H1 (cell line): ENCODE measurements at regions not wholly inside any gene's neighbourhood (a gene's known extent, or its start where the extent isn't known, plus 50 kb on each side); places are given as distances from the start of the nearest gene placed in this dataset.

Experiments used
- CTCF ChIA-PET: fragments of 300-600 bp; sonication (Branson Sonifier 250); formaldehyde crosslinking; loops from one replicate; lab custom pipeline; 2021; ENCODE audit not compliant: partially characterized antibody; lab: Charles Lee
- POLR2A ChIA-PET: fragments of 300-600 bp; sonication (Branson Sonifier 250); formaldehyde crosslinking; loops from one replicate; lab custom pipeline; 2021; ENCODE audit warnings: inconsistent platforms; ENCODE audit not compliant: partially characterized antibody; lab: Charles Lee
- DNase-seq, 2 experiments: peaks; one replicate each; pipeline versions ENCODE4 v3.0.0 to v3.0.0-alpha.2; 2010 to 2022; ENCODE audit warnings: low spot score in 2 of 2, low read depth in 1 of 2, mixed read lengths in 1 of 2
- FAIRE-seq: peaks from 2 replicates; lab custom pipeline; 2011; peaks lifted over from hg19 to GRCh38; lab: Jason Lieb, UNC
- H2AFZ ChIP-seq: 2 replicates; pipeline ENCODE4 v1.8.1; 2012; ENCODE audit warnings: low read length, inconsistent platforms
- H2AK5ac ChIP-seq: 2 replicates; pipeline ENCODE4 v1.6.1; 2013; ENCODE audit warnings: low read depth, low read length
- H2BK120ac ChIP-seq: replicated peaks from 2 replicates; pipeline ENCODE3; 2013; ENCODE audit warnings: low read depth, low read length, inconsistent platforms
- H2BK12ac ChIP-seq: 2 replicates; pipeline ENCODE4 v1.6.1; 2013; ENCODE audit warnings: low read depth, low read length
- H2BK15ac ChIP-seq: 2 replicates; pipeline ENCODE4 v1.6.1; 2013; ENCODE audit warnings: low read length
- H2BK20ac ChIP-seq: 2 replicates; pipeline ENCODE4 v1.6.1; 2013; ENCODE audit warnings: low read length
- H2BK5ac ChIP-seq: 2 replicates; pipeline ENCODE4 v1.6.1; 2013; ENCODE audit warnings: low read depth, low read length
- H3K14ac ChIP-seq: 2 replicates; pipeline ENCODE4 v1.6.1; 2013; ENCODE audit warnings: inconsistent platforms; ENCODE audit not compliant: insufficient read length
- H3K18ac ChIP-seq: 2 replicates; pipeline ENCODE4 v1.6.1; 2013; ENCODE audit warnings: low read length; ENCODE audit errors: extremely low read depth
- H3K23ac ChIP-seq: 2 replicates; pipeline ENCODE4 v1.6.1; 2013; ENCODE audit warnings: inconsistent platforms; ENCODE audit not compliant: insufficient read length
- H3K23me2 ChIP-seq: 2 replicates; pipeline ENCODE4 v1.6.1; 2013; ENCODE audit warnings: low read depth, low read length
- H3K27ac ChIP-seq: 2 replicates; pipeline ENCODE4 v1.6.1; 2011; ENCODE audit warnings: low read depth, low read length, inconsistent platforms
- H3K27me3 ChIP-seq, 4 experiments: replicated peaks in 1 of 4; 1 replicate in 1 of 4; 2 replicates in 3 of 4; pipeline versions ENCODE4 v1.6.1 to v1.8.1; 2011 to 2013; ENCODE audit warnings: low read length in 3 of 4, mild to moderate bottlenecking in 3 of 4, inconsistent platforms in 2 of 4, mixed read lengths in 2 of 4, moderate library complexity in 1 of 4; ENCODE audit not compliant: control insufficient read depth in 3 of 4, insufficient read depth in 3 of 4; ENCODE audit errors: extremely low read depth in 1 of 4
- H3K36me3 ChIP-seq, 4 experiments: 2 replicates each; pipeline versions ENCODE4 v1.6.1 to v1.8.1; 2011 to 2013; ENCODE audit warnings: mild to moderate bottlenecking in 4 of 4, low read length in 3 of 4, moderate library complexity in 2 of 4, control low read depth in 1 of 4, inconsistent platforms in 1 of 4; ENCODE audit not compliant: insufficient read depth in 4 of 4, control insufficient read depth in 2 of 4
- H3K4ac ChIP-seq: replicated peaks from 2 replicates; pipeline ENCODE3; 2013; ENCODE audit warnings: low read length, low read depth, mixed read lengths, inconsistent platforms; ENCODE audit not compliant: insufficient read length
- H3K4me1 ChIP-seq, 4 experiments: replicated peaks in 1 of 4; 1 replicate in 1 of 4; 2 replicates in 3 of 4; pipeline versions ENCODE4 v1.6.1 to v1.8.1; 2011 to 2013; ENCODE audit warnings: low read length in 3 of 4, inconsistent platforms in 2 of 4, mixed read lengths in 1 of 4; ENCODE audit not compliant: insufficient read depth in 4 of 4, control insufficient read depth in 3 of 4
- H3K4me2 ChIP-seq, 2 experiments: 2 replicates each; pipeline versions ENCODE4 v1.6.1 to v1.8.1; 2011 to 2013; ENCODE audit warnings: low read depth in 2 of 2, low read length in 2 of 2, control low read depth in 1 of 2, inconsistent platforms in 1 of 2, mild to moderate bottlenecking in 1 of 2; ENCODE audit not compliant: insufficient read depth in 1 of 2
- H3K4me3 ChIP-seq, 4 experiments: fragments of 200-600, 300-600 bp in 1 of 4; sonication (generic), shearing (Covaris generic), sonication (Bioruptor Twin) in 1 of 4; 2 replicates each; pipeline versions ENCODE4 v1.5.1 to v1.8.1; 2011 to 2016; ENCODE audit warnings: low read length in 4 of 4, low read depth in 3 of 4, control low read depth in 2 of 4, inconsistent platforms in 2 of 4, mild to moderate bottlenecking in 2 of 4, mixed read lengths in 1 of 4, moderate library complexity in 1 of 4; ENCODE audit not compliant: insufficient read depth in 2 of 4; ENCODE audit errors: extremely low read depth in 1 of 4
- H3K56ac ChIP-seq: replicated peaks from 2 replicates; pipeline ENCODE3; 2013; ENCODE audit warnings: low read depth, mild to moderate bottlenecking, mixed read lengths, low read length, inconsistent platforms; ENCODE audit not compliant: insufficient read length
- H3K79me1 ChIP-seq: 2 replicates; pipeline ENCODE4 v1.6.1; 2013; ENCODE audit warnings: low read depth, low read length, control low read depth
- H3K79me2 ChIP-seq, 2 experiments: 2 replicates each; pipeline versions ENCODE4 v1.6.1 to v1.8.1; 2012 to 2013; ENCODE audit warnings: low read length in 2 of 2, mild to moderate bottlenecking in 2 of 2, inconsistent platforms in 1 of 2; ENCODE audit not compliant: insufficient read depth in 2 of 2, control insufficient read depth in 1 of 2
- H3K9ac ChIP-seq, 4 experiments: replicated peaks in 1 of 4; 1 replicate in 1 of 4; 2 replicates in 3 of 4; pipeline versions ENCODE4 v1.6.1 to v1.8.1; 2011 to 2013; ENCODE audit warnings: low read depth in 3 of 4, low read length in 3 of 4, control low read depth in 2 of 4, mild to moderate bottlenecking in 2 of 4, moderate library complexity in 2 of 4, inconsistent platforms in 1 of 4; ENCODE audit errors: extremely low read depth in 1 of 4
- H3K9me3 ChIP-seq, 2 experiments: 2 replicates each; pipeline versions ENCODE4 v1.6.1 to v1.8.1; 2012 to 2013; ENCODE audit warnings: mild to moderate bottlenecking in 2 of 2, moderate library complexity in 2 of 2, control low read depth in 1 of 2, inconsistent platforms in 1 of 2, low read depth in 1 of 2, low read length in 1 of 2, mixed read lengths in 1 of 2; ENCODE audit not compliant: insufficient read depth in 2 of 2
- H4K20me1 ChIP-seq, 2 experiments: replicated peaks in 1 of 2; 2 replicates each; pipeline versions ENCODE3 to v1.8.1; 2011 to 2013; ENCODE audit warnings: inconsistent platforms in 2 of 2, low read length in 2 of 2, mild to moderate bottlenecking in 1 of 2; ENCODE audit not compliant: insufficient read depth in 2 of 2, control insufficient read depth in 1 of 2
- H4K5ac ChIP-seq: 2 replicates; pipeline ENCODE4 v1.6.1; 2013; ENCODE audit warnings: low read length, low read depth, mixed read lengths, inconsistent platforms; ENCODE audit not compliant: insufficient read length
- H4K8ac ChIP-seq: 2 replicates; pipeline ENCODE4 v1.8.0; 2013; ENCODE audit warnings: mild to moderate bottlenecking, moderate library complexity, low read length, inconsistent platforms; ENCODE audit not compliant: insufficient read depth; ENCODE audit errors: extremely low read depth
- H4K91ac ChIP-seq: replicated peaks from 2 replicates; pipeline ENCODE3; 2013; ENCODE audit warnings: low read length, mixed read lengths, inconsistent platforms; ENCODE audit not compliant: insufficient read length
- POLR2AphosphoS5 ChIP-seq: IDR thresholded peaks from 2 replicates; pipeline ENCODE4 v1.6.1; 2011; ENCODE audit warnings: low read depth, low read length
- SRF ChIP-seq: IDR thresholded peaks from 2 replicates; pipeline ENCODE4 v1.6.1; 2011; ENCODE audit warnings: mild to moderate bottlenecking, low read depth, low read length, moderate library complexity
- TAF7 ChIP-seq: optimal IDR thresholded peaks from 2 replicates; pipeline ENCODE3; 2011; ENCODE audit warnings: low read depth, mild to moderate bottlenecking, inconsistent platforms, low read length, moderate library complexity, borderline replicate concordance
- WGBS, 2 experiments: shearing (Covaris generic) in 1 of 2; methylation state at CpG; one replicate each; pipeline versions ENCODE4 v1.1.6 to v1.1.7; 2013 to 2015; ENCODE audit warnings: low lambda C conversion rate in 2 of 2, mixed read lengths in 2 of 2, inconsistent platforms in 1 of 2, low coverage in 1 of 2, missing lambda C conversion rate in 1 of 2; ENCODE audit not compliant: insufficient replicate concordance in 2 of 2, insufficient coverage in 1 of 2, insufficient read length in 1 of 2; ENCODE audit errors: extremely low coverage in 1 of 2, missing lambda C conversion rate in 1 of 2; 5-methylcytosine and 5-hydroxymethylcytosine counted together

- H2BK12ac ChIP-seq = no peak overlapping the region
- H3K18ac ChIP-seq = no peak overlapping the region
- H4K8ac ChIP-seq = no peak overlapping the region
- no peak overlapping the region for H3K4me3 ChIP-seq
- H3K4ac ChIP-seq = no peak overlapping the region
- no peak overlapping the region for H3K14ac ChIP-seq
- H3K9me3 ChIP-seq = no peaks in the 10 kb centered on the region
- no peaks in the 10 kb centered on the region for H3K36me3 ChIP-seq
- H4K5ac ChIP-seq = no peak overlapping the region
- no peak overlapping the region for H3K56ac ChIP-seq
- no peaks in the 10 kb centered on the region for H4K20me1 ChIP-seq
- no peaks in the 10 kb centered on the region for H3K79me2 ChIP-seq
- no peak overlapping the region for H3K23ac ChIP-seq
- DNase-seq = no peak
- H3K23me2 ChIP-seq = no peaks in the 10 kb centered on the region
- H3K4me1 ChIP-seq = no peaks in the 10 kb centered on the region
- H3K4me2 ChIP-seq = no peak overlapping the region
- no peak overlapping the region for H3K9ac ChIP-seq
- CTCF ChIA-PET = interaction anchor here (1.9 kb wide), 1 partner anchor 9 kb away, joined by 4 read pairs; no protein-coding TSS in a partner anchor
- no peaks in the 10 kb centered on the region for H3K27me3 ChIP-seq
- H2BK120ac ChIP-seq = no peak overlapping the region
- H2BK20ac ChIP-seq = no peak overlapping the region
- H2AK5ac ChIP-seq = no peak overlapping the region
- 89% methylated on average over 3 of the region's 3 CpGs; no CpG with 5 or more reads in 1 of the 2 experiments for WGBS, 2 experiments
- TF ChIP-seq SRF (no peak), TAF7 (no peak), POLR2AphosphoS5 (no peak)
- TF ChIP-seq, all 59 proteins: peak for 0
- H2BK5ac ChIP-seq = no peak overlapping the region
- H3K27ac ChIP-seq = no peak overlapping the region
- POLR2A ChIA-PET = no interaction called here
- H4K91ac ChIP-seq = no peak overlapping the region
- no peak overlapping the region for H2BK15ac ChIP-seq
- H3K79me1 ChIP-seq = no peaks in the 10 kb centered on the region
- no peak for FAIRE-seq
- no peak overlapping the region for H2AFZ ChIP-seq
Observed at GRCh38 chr14:86357119-86357518, 827.2 kb downstream of the FLRT2 start.
